ENCODE measurements at regions not wholly inside any gene's neighbourhood (a gene's known extent, or its start where the extent isn't known, plus 50 kb on each side); places are given as distances from the start of the nearest gene placed in this dataset.

DNA sequence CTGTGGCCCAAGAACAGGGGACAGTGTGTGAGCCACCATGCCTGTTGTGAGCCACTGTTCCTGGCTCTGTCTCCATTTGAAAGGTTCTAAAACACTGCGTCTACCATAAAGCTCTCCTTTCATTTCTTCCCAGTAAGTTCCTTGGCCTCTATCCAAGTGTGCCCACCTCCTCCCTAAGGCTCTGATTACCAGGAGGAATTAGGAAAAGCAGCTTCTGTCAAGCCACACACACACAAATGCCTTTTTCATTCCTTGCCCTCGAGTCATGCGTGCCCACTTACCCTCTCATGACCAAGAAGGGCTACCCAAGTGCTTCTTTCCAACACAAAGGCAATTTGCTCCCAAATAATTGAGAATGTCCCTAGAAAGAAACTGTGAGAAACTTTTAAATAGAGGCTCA, 70.8 kb upstream of the PARD3 start:
- 90% methylated on average over 2 of the region's 3 CpGs for WGBS (ENCODE audit: insufficient coverage)
- no peak overlapping the region for H3K9ac ChIP-seq (ENCODE audit: insufficient read depth, low read length, poor library complexity, severe bottlenecking)
- H3K4me1 ChIP-seq (ENCODE audit: control insufficient read depth in 1 of 2, insufficient read depth in 2 of 2, low read length in 2 of 2) = no peaks in the 10 kb centered on the region
- Mint-ChIP-seq H3K9me3 (peaks cover 0 to 5% (median 0%) of the 10 kb centered on the region in 7 donors), H3K27ac (no peak overlapping the region), H3K36me3 (no peaks in the 10 kb centered on the region), H3K27me3 (ENCODE audit: low read depth in 3 of 3) (peaks cover under 1 to 8% (median 2%) of the 10 kb centered on the region in 3 donors), H3K4me1 (no peaks in the 10 kb centered on the region), H3K4me3 (no peak overlapping the region)
- H3K36me3 ChIP-seq (replicated peaks in 1 of 2; ENCODE audit: control insufficient read depth in 1 of 2, insufficient read depth in 2 of 2, low read length in 2 of 2) = no peaks in the 10 kb centered on the region
- H3K4me3 ChIP-seq (replicated peaks in 1 of 3; ENCODE audit: low read depth in 2 of 3, low read length in 3 of 3) = no peak overlapping the region
- TF ChIP-seq, protein P1, sequence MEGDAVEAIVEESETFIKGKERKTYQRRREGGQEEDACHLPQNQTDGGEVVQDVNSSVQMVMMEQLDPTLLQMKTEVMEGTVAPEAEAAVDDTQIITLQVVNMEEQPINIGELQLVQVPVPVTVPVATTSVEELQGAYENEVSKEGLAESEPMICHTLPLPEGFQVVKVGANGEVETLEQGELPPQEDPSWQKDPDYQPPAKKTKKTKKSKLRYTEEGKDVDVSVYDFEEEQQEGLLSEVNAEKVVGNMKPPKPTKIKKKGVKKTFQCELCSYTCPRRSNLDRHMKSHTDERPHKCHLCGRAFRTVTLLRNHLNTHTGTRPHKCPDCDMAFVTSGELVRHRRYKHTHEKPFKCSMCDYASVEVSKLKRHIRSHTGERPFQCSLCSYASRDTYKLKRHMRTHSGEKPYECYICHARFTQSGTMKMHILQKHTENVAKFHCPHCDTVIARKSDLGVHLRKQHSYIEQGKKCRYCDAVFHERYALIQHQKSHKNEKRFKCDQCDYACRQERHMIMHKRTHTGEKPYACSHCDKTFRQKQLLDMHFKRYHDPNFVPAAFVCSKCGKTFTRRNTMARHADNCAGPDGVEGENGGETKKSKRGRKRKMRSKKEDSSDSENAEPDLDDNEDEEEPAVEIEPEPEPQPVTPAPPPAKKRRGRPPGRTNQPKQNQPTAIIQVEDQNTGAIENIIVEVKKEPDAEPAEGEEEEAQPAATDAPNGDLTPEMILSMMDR (IDR thresholded peaks at IDR 0.05) = no peak
- no peak overlapping the region for H3K27ac ChIP-seq (ENCODE audit: low read depth in 1 of 2, low read length in 2 of 2)
- no peaks in the 10 kb centered on the region for H4K20me1 ChIP-seq (ENCODE audit: insufficient read depth, low read length)
- intact Hi-C loops (cut with micrococcal nuclease) = no loop called here
- H3K27me3 ChIP-seq (ENCODE audit: control insufficient read depth in 2 of 2, insufficient read depth in 2 of 2, low read length in 2 of 2) = no peaks in the 10 kb centered on the region
- H3K79me2 ChIP-seq (ENCODE audit: insufficient read depth, low read length) = no peaks in the 10 kb centered on the region
- no peaks in the 10 kb centered on the region for H3K9me3 ChIP-seq (replicated peaks in 1 of 2; ENCODE audit: control insufficient read depth in 1 of 2, insufficient read depth in 1 of 2, low read length in 2 of 2)
- no peak for DNase-seq
- H2AFZ ChIP-seq (ENCODE audit: insufficient read depth, low read depth, low read length, poor library complexity, severe bottlenecking) = no peak overlapping the region
- no peak overlapping the region for H3K4me2 ChIP-seq (replicated peaks; ENCODE audit: extremely low read depth, low read length, poor library complexity, severe bottlenecking)

DNA sequence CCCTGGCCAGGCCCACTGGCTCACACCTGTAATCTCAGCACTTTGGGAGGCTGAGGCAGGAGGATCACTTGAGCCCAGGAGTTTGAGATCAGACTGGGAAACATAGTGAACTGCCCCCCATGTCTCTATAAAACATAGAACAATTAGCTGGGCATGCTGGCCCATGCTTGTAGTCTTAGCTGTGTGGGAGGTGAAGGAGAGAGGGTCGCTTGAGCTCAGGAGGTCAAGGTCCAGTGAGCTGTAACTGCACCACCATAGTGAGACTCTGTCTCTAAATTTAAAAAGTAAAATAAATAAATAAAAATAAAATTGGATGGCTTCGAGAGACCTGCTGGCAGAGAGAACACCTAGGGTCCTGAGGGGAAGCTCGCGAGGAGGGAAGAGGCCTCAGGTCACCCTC, 69.9 kb upstream of the PARD3 start:
- no peak for DNase-seq
- Mint-ChIP-seq H3K36me3 (no peaks in the 10 kb centered on the region), H3K4me3 (no peak overlapping the region), H3K27me3 (ENCODE audit: low read depth in 3 of 3) (peaks cover 0 to 6% (median 2%) of the 10 kb centered on the region in 3 donors), H3K4me1 (no peaks in the 10 kb centered on the region), H3K9me3 (peaks cover 0 to 5% (median 0%) of the 10 kb centered on the region in 7 donors), H3K27ac (no peak overlapping the region)
- Histone ChIP-seq H3K27ac (ENCODE audit: low read depth in 1 of 2, low read length in 2 of 2) (no peak overlapping the region), H3K4me1 (ENCODE audit: control insufficient read depth in 1 of 2, insufficient read depth in 2 of 2, low read length in 2 of 2) (no peaks in the 10 kb centered on the region), H3K36me3 (replicated peaks in 1 of 2; ENCODE audit: control insufficient read depth in 1 of 2, insufficient read depth in 2 of 2, low read length in 2 of 2) (no peaks in the 10 kb centered on the region), H3K4me2 (replicated peaks; ENCODE audit: extremely low read depth, low read length, poor library complexity, severe bottlenecking) (no peak overlapping the region), H3K4me3 (replicated peaks in 1 of 3; ENCODE audit: low read depth in 2 of 3, low read length in 3 of 3) (no peak overlapping the region), H3K9ac (ENCODE audit: insufficient read depth, low read length, poor library complexity, severe bottlenecking) (no peak overlapping the region), H4K20me1 (ENCODE audit: insufficient read depth, low read length) (no peaks in the 10 kb centered on the region), H3K27me3 (ENCODE audit: control insufficient read depth in 2 of 2, insufficient read depth in 2 of 2, low read length in 2 of 2) (no peaks in the 10 kb centered on the region), H3K9me3 (replicated peaks in 1 of 2; ENCODE audit: control insufficient read depth in 1 of 2, insufficient read depth in 1 of 2, low read length in 2 of 2) (no peaks in the 10 kb centered on the region), H3K79me2 (ENCODE audit: insufficient read depth, low read length) (no peaks in the 10 kb centered on the region), H2AFZ (ENCODE audit: insufficient read depth, low read depth, low read length, poor library complexity, severe bottlenecking) (no peak overlapping the region)
- WGBS (ENCODE audit: insufficient coverage) = 97% methylated on average over 3 of the region's 4 CpGs
- TF ChIP-seq, protein P1 (IDR thresholded peaks at IDR 0.05) = no peak
- intact Hi-C loops (cut with micrococcal nuclease) = no loop called here

All from CD14-positive monocyte (primary cell).